K562 (cell line): ENCODE measurements at regions not wholly inside any gene's neighbourhood (a gene's known extent, or its start where the extent isn't known, plus 50 kb on each side); places are given as distances from the start of the nearest gene placed in this dataset.

Source experiments
- CXXC5 ChIP-seq: fragments of 250-450 bp; sonication (Bioruptor Pico); IDR thresholded peaks from 2 replicates; pipeline ENCODE4 v1.8.0; 2022; ENCODE audit warnings: inconsistent platforms, mild to moderate bottlenecking, moderate library complexity
- E2F3 ChIP-seq: fragments of 250-450 bp; sonication (Bioruptor Pico); IDR thresholded peaks from 2 replicates; pipeline ENCODE4 v1.4.0; 2020; ENCODE audit warnings: mild to moderate bottlenecking
- HDGF ChIP-seq: fragments of 450-650 bp; IDR thresholded peaks from 2 replicates; pipeline ENCODE4 v1.6.1; 2016
- HMG20B ChIP-seq: fragments of 250-450 bp; sonication (Bioruptor Pico); IDR thresholded peaks from 2 replicates; pipeline ENCODE4 v1.5.0; 2021; ENCODE audit warnings: mild to moderate bottlenecking
- JUND ChIP-seq, 2 experiments: IDR thresholded peaks; 2 replicates in 1 of 2; 3 replicates in 1 of 2; pipeline ENCODE4 v1.6.1; 2011; ENCODE audit warnings: borderline replicate concordance in 2 of 2, low read depth in 2 of 2, low read length in 2 of 2, improper control_type of control experiment in 1 of 2, missing biosample characterization in 1 of 2, missing genetic modification characterization in 1 of 2, missing genetic modification reagents in 1 of 2
- NFE2L1 ChIP-seq: fragments of 450-650 bp; IDR thresholded peaks from 2 replicates; pipeline ENCODE4 v1.6.1; 2016; ENCODE audit warnings: missing genetic modification characterization, low read depth, mild to moderate bottlenecking, missing compliant biosample characterization, moderate library complexity, borderline replicate concordance
- PRMT5 ChIP-seq: sonication (generic); formaldehyde crosslinking; IDR thresholded peaks from 2 replicates; pipeline ENCODE4 v1.5.0; 2020; ENCODE audit warnings: missing genetic modification reagents
- SMAD1 ChIP-seq: fragments of 150-350 bp; IDR thresholded peaks from 2 replicates; pipeline ENCODE4 v1.6.1; 2014; ENCODE audit warnings: low read length, low read depth; ENCODE audit not compliant: partially characterized antibody
- TBL1XR1 ChIP-seq, 2 experiments: IDR thresholded peaks; 2 replicates each; pipeline ENCODE4 v1.6.1; 2012; ENCODE audit warnings: improper control_type of control experiment in 2 of 2, low read length in 2 of 2, mild to moderate bottlenecking in 1 of 2
- ZFP30 ChIP-seq: fragments of 250-450 bp; sonication (Bioruptor Pico); IDR thresholded peaks from 2 replicates; pipeline ENCODE4 v1.8.0; 2022; ENCODE audit warnings: moderate library complexity, mild to moderate bottlenecking, inconsistent platforms, borderline replicate concordance
- ZNF184 ChIP-seq: sonication (generic); formaldehyde crosslinking; IDR thresholded peaks from 2 replicates; pipeline ENCODE4 v1.5.0; 2020; ENCODE audit warnings: missing genetic modification reagents
- ZNF551 ChIP-seq: fragments of 250-450 bp; sonication (Bioruptor Pico); IDR thresholded peaks from 2 replicates; pipeline ENCODE4 v1.5.0; 2021; ENCODE audit warnings: mild to moderate bottlenecking, moderate library complexity
- TF ChIP-seq, protein P1 (sequence below): fragments of 250-450 bp; sonication (Bioruptor Pico); IDR thresholded peaks from 2 replicates; pipeline ENCODE4 v1.4.0; 2020; ENCODE audit warnings: borderline replicate concordance
- TF ChIP-seq, protein P2 (sequence below): IDR thresholded peaks from 2 replicates; pipeline ENCODE4 v1.6.1; 2012; ENCODE audit warnings: low read depth, low read length, improper control_type of control experiment, borderline replicate concordance
- TF ChIP-seq, protein P3 (sequence below): fragments of 450-650 bp; conservative IDR thresholded peaks from 2 replicates; pipeline ENCODE4 v1.6.1; 2016; ENCODE audit warnings: missing genetic modification characterization, low read depth, mild to moderate bottlenecking, control low read depth, missing compliant biosample characterization

DNA sequence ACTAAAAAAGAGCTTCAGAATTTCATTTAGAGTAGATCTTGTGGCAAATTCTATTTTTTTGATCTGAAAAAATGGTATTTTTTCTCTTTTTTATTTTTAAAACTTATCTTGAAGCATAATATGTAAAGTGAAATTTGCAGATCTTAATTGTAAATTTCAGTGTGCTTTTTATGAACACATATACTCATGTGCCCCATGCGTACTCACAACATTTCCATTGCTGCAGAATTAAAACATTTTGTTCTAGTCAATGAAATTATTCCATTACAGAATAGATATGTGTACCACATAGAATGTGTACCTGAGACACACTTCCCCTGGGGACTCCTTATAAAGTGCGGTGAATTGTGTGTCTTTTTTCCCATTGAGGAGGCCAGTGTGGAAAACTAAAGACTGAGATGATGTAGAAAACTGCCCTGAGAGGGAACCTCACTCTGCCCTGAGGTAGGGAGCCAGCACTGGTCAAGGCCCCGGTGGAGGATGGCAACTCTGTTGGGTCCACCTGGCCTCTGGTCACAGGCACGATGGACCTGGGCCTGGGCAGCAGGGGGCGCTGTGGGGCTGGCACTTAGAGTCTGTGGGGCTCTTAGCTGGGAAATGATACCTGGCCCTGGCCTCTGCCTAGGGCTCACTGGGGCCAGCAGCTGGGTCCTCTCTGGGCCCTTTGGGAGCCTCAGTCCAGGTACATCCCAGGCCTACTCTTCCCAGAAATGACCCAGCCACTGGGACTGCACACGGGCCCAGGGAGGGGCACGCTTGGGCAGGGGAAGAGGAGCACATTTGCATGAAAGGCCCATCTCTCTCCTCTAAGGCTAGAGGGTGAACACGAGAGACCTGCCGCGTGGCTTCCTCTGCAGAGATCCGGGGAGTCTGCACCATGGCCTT, 77.9 kb upstream of the TOP3B start (continued):
- TF ChIP-seq, protein P1, sequence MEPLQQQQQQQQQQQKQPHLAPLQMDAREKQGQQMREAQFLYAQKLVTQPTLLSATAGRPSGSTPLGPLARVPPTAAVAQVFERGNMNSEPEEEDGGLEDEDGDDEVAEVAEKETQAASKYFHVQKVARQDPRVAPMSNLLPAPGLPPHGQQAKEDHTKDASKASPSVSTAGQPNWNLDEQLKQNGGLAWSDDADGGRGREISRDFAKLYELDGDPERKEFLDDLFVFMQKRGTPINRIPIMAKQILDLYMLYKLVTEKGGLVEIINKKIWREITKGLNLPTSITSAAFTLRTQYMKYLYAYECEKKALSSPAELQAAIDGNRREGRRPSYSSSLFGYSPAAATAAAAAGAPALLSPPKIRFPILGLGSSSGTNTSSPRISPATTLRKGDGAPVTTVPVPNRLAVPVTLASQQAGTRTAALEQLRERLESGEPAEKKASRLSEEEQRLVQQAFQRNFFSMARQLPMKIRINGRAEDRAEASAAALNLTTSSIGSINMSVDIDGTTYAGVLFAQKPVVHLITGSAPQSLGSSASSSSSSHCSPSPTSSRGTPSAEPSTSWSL (CRISPR knock-in tag), result peak; percentile 56; the same call in 1 of the 2 replicates
- TF ChIP-seq ZNF184 (CRISPR knock-in tag) (0 out of 2 replicates have a peak, but pooled peaks have one; percentile 45), E2F3 (CRISPR knock-in tag) (peak; percentile 55), NFE2L1 (tag) (no peak), ZFP30 (CRISPR knock-in tag) (0 out of 2 replicates have a peak, but pooled peaks have one; percentile 7), CXXC5 (CRISPR knock-in tag) (peak; percentile 52; the same call in 1 of the 2 replicates), SMAD1 (no peak), ZNF551 (CRISPR knock-in tag) (no peak), HDGF (no peak), TBL1XR1 (IDR thresholded peaks at IDR 0.05; ENCODE audit: low read length in 2 of 2) (peak; percentile 41 to 86; a peak in 2 of 4 replicates), HMG20B (peak; percentile 24; the same call in 1 of the 2 replicates), JUND (IDR thresholded peaks at IDR 0.05; ENCODE audit: borderline replicate concordance, low read depth, low read length) (peak; percentile 82), JUND (tag; IDR thresholded peaks at IDR 0.05; ENCODE audit: borderline replicate concordance, low read depth, low read length) (no peak), PRMT5 (CRISPR knock-in tag) (peak; percentile 72; the same call in 1 of the 2 replicates)
- TF ChIP-seq, protein P2, sequence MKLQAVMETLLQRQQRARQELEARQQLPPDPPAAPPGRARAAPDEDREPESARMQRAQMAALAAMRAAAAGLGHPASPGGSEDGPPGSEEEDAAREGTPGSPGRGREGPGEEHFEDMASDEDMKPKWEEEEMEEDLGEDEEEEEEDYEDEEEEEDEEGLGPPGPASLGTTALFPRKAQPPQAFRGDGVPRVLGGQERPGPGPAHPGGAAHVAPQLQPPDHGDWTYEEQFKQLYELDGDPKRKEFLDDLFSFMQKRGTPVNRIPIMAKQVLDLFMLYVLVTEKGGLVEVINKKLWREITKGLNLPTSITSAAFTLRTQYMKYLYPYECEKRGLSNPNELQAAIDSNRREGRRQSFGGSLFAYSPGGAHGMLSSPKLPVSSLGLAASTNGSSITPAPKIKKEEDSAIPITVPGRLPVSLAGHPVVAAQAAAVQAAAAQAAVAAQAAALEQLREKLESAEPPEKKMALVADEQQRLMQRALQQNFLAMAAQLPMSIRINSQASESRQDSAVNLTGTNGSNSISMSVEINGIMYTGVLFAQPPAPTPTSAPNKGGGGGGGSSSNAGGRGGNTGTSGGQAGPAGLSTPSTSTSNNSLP, result peak; percentile 61; the same call in 1 of the 2 replicates
- TF ChIP-seq, protein P3, sequence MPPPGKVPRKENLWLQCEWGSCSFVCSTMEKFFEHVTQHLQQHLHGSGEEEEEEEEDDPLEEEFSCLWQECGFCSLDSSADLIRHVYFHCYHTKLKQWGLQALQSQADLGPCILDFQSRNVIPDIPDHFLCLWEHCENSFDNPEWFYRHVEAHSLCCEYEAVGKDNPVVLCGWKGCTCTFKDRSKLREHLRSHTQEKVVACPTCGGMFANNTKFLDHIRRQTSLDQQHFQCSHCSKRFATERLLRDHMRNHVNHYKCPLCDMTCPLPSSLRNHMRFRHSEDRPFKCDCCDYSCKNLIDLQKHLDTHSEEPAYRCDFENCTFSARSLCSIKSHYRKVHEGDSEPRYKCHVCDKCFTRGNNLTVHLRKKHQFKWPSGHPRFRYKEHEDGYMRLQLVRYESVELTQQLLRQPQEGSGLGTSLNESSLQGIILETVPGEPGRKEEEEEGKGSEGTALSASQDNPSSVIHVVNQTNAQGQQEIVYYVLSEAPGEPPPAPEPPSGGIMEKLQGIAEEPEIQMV, result 0 out of 2 replicates have a peak, but pooled peaks have one; percentile 6
- TF ChIP-seq, all 486 proteins: peak for 116
